Loucy (cell line): ENCODE measurements at regions not wholly inside any gene's neighbourhood (a gene's known extent, or its start where the extent isn't known, plus 50 kb on each side); places are given as distances from the start of the nearest gene placed in this dataset.

ENCODE experiments used
- CTCF ChIP-seq: fragments of 200-600 bp; sonication (generic); conservative IDR thresholded peaks from 2 replicates; pipeline ENCODE4 v1.5.1; 2014; ENCODE audit warnings: mild to moderate bottlenecking, antibody characterized with exemption, low read length
- EZH2phosphoT487 ChIP-seq: fragments of 200-600 bp; IDR thresholded peaks from 2 replicates; pipeline ENCODE4 v1.6.1; 2018; ENCODE audit warnings: antibody characterized with exemption, mild to moderate bottlenecking, moderate library complexity, borderline replicate concordance

DNA sequence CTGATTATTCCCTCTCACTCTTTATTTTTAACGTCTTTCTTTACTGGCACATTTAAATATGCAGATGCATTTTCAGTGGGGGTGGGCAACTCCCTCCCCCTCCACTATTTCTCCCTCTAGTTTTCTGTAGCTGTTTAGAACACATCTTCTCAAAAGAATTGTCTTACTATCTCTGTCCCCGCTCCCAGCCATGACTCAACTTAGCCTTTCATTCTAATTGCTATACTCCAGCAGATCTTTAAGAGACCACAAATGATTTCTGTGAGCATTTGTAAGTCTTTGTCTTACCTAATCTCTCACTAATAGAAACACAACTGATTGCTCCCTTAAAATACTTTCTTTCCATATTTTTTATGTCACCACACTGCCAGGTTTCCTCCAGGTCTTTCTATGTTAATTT is 350.9 kb downstream of the SPRY2 start:
- TF ChIP-seq CTCF (no peak), EZH2phosphoT487 (no peak)
